Fibroblast of lung (primary cell): ENCODE measurements at regions not wholly inside any gene's neighbourhood (a gene's known extent, or its start where the extent isn't known, plus 50 kb on each side); places are given as distances from the start of the nearest gene placed in this dataset.

Source experiments
- EZH2 ChIP-seq: IDR thresholded peaks from 2 replicates; pipeline ENCODE4 v1.5.1; 2012; ENCODE audit warnings: low read length, control low read depth, mild to moderate bottlenecking; ENCODE audit errors: missing control alignments
- TF ChIP-seq, protein P1 (sequence below), 2 donors: IDR thresholded peaks in 1 of 2; conservative IDR thresholded peaks in 1 of 2; 1 replicate in 1 of 2; 2 replicates in 1 of 2; pipeline ENCODE4 v1.5.1; 2011 to 2012; ENCODE audit warnings: low read length in 2 of 2, control low read depth in 1 of 2, inconsistent platforms in 1 of 2, low read depth in 1 of 2, mild to moderate bottlenecking in 1 of 2

DNA sequence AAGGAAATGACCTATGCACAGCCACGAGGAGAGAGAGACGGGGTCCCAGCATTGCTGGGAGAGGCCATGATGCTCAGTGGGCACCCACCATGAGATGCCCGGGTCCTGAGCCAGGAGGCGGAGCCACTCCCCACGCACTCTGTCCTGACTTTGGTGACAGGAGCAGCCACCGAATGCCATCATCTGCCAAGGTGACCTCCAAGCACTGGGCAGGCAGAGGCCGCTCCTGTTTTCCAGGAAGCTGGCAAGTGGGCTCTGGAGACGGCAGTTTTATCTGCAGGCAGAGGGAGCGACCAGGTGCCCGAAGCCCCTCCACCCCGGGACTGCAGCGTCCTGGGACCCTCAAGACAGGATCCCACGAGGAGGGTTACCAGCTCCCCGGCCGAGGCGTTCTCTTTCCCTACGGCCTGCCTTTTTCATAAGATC, 453.9 kb downstream of the BRD1 start:
- TF ChIP-seq, protein P1, sequence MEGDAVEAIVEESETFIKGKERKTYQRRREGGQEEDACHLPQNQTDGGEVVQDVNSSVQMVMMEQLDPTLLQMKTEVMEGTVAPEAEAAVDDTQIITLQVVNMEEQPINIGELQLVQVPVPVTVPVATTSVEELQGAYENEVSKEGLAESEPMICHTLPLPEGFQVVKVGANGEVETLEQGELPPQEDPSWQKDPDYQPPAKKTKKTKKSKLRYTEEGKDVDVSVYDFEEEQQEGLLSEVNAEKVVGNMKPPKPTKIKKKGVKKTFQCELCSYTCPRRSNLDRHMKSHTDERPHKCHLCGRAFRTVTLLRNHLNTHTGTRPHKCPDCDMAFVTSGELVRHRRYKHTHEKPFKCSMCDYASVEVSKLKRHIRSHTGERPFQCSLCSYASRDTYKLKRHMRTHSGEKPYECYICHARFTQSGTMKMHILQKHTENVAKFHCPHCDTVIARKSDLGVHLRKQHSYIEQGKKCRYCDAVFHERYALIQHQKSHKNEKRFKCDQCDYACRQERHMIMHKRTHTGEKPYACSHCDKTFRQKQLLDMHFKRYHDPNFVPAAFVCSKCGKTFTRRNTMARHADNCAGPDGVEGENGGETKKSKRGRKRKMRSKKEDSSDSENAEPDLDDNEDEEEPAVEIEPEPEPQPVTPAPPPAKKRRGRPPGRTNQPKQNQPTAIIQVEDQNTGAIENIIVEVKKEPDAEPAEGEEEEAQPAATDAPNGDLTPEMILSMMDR (conservative IDR thresholded peaks at IDR 0.05 in 1 of 2, IDR thresholded peaks at IDR 0.05 in 1 of 2; ENCODE audit: low read depth in 1 of 2, low read length in 2 of 2), result no peak
- no peak for TF ChIP-seq EZH2
